NOMO-1 treated with dmso at 0.1 percent for 144 hours (cell line): ENCODE measurements at regions not wholly inside any gene's neighbourhood (a gene's known extent, or its start where the extent isn't known, plus 50 kb on each side); places are given as distances from the start of the nearest gene placed in this dataset.
"Not testable (repeated sequence)": the region's sequence is repeated elsewhere in the genome, so short reads cannot be mapped to it uniquely, and the experiment has no call there.

Source experiments
- DNase-seq: peaks from one replicate; lab custom pipeline; 2025; ENCODE audit not compliant: unreplicated experiment; lab: John Stamatoyannopoulos, UW

GRCh38 chr2:61632276-61633169 lies 94.4 kb upstream of the XPO1 start:
- DNase-seq, result no peak

- DNase-seq, result no peak
These were observed 93.2 kb upstream of the XPO1 start for GRCh38 chr2:61631321-61631720.

DNA sequence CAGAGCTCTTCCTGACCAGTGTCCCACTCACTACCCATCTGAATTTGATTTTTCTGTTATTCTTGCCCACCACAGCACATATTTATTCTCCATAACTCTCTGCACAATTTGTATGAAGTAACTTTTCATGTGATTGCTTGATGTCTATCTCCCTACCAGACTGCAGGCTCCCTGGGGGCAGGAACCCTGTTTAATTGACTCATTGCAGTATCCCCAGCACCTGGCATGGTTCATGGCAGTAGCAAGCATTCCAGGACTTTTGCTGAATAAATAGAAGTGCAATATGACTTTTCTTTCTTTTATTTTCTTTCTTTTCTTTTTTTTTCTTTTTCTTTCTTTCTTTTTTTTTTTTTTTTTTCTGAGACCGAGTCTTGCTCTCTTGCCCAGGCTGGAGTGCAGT lies 88.7 kb upstream of the XPO1 start:
- DNase-seq, result no peak

- no peak for DNase-seq
These were observed 85.6 kb upstream of the XPO1 start for GRCh38 chr2:61623747-61624146.

DNA sequence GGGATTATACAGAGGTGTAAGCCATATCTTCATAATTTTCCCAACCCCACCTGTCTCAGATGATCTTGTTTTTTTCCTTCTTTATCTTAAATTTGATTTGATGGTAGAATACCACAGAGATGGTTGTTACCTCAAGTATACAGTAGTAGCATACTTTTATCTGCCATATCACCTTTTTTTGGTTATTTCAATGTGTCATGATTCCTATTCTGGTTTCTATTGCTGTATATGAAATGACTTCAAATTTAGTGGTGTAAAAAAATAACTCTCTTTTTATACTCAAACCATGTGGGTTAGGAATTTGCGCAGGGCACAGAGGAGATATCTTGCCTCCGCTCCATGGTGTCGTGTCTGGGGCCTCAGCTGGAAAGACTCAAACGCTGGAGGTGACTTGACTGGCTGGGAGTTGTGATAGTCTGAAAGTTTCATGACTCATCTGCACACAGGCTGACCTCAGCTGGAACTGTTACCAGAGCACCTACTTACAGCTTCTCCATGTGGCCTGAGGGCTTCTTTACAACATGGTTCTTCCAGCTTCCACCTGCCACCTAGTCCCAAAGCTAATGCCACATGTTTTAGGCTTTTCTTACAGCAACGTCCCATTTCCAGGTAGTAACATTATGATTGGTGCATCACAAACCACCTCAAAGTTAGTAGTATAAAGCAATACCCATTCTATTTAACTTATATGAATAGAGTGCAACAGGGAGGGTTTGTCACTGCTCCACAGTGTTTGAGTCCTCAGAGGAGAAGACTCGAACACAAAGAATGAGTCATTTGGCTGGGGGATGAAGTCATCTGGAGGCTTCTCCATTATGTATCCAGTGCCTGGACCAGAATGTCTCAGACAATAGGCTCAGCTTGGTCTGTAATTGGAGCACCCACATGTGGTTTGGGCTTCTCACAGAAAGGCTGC lies 82.3 kb upstream of the XPO1 start:
- DNase-seq, result no peak

- DNase-seq, result no peak
These were observed 81.4 kb upstream of the XPO1 start for GRCh38 chr2:61619561-61619960.

DNA sequence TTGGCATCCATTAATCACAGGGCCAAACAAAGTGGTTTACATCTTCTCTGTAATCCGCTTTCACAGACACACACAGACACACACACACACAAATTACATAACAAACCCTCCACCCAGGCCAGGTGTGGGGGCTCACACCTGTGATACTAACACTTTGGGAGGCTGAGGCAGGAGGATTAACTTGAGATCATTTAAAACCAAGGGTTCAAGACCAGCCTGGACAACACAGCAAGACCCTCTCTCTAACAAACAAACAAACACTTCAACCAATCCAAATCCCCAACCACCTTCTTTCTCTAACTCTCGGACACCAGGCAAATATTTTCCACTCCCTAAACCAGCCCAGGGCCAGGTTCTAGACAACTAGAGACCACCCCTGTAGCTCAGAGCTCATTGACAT lies 79.5 kb upstream of the XPO1 start:
- no peak for DNase-seq

DNA sequence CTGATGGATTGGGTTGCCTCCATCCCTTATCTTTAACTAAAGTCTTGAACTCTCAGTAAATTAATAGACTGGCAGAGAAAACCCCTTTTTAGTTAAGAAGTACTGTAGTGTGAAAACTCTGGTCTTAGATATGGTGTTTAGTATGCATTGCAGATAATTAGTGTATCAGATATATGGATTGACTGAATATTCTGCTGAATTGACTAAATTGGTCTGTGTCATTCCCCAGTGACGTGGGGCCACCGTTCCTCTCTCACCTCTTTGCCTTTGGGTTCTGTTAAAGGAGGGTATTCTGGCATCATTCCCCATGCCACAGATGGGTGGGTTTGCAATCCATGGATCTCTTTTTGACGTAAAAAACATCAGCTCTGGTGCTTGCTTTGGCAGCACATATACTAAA lies 67.1 kb upstream of the XPO1 start:
- DNase-seq, result no peak

- no peak for DNase-seq
These were observed 66.3 kb upstream of the XPO1 start for GRCh38 chr2:61604433-61604832.

DNA sequence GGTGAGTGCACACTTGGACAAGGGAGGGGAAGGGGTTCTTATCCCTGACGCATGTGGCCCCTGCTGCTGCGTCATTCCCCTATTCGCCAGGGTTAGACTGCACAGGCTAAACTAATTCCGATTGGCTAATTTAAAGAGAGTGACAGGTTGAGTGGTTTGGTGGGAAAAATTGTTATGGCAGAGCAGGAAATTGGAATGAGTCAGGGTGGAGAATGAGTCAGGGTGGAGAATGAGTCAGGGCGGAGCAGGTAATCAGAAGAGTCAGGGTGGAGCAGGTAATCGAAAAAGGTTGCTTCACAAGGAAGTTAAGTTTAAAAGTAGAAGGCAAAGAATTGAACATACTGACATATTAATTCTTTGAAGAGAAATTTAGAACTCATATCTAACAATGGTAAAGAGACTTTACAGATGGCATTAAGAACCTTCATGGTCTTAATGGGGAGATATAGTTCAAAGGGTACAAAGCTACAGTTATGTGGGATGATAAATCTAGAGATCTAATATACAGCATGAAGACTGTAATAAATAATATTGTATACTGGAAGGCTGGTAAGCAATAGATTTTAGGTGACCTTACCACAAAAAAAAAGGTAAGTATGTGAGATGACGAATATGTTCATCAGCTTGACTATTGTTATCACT lies 60.5 kb upstream of the XPO1 start:
- DNase-seq, result not testable (repeated sequence)

- no peak for DNase-seq
These were observed 59.4 kb upstream of the XPO1 start for GRCh38 chr2:61597300-61598289.

DNA sequence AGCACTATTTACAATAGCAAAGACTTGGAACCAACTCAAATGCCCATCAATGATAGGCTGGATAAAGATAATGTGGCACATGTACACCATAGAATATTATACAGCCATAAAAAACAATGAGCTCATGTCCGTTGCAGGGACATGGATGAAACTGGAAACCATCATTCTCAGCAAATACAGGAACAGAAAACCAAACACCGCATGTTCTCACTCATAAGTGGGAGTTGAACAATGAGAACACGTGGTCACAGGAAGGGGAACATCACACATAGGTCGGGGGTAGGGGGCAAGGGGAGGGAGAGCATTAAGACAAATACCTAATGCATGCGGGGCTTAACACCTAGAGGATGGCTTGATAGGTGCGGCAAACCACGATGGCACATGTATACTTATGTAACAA lies 56.0 kb upstream of the XPO1 start:
- not testable (repeated sequence) for DNase-seq

- not testable (repeated sequence) for DNase-seq
These were observed 55.5 kb upstream of the XPO1 start for GRCh38 chr2:61593648-61594047.

- no peak for DNase-seq
These were observed 52.1 kb upstream of the XPO1 start for GRCh38 chr2:61590214-61590613.

DNA sequence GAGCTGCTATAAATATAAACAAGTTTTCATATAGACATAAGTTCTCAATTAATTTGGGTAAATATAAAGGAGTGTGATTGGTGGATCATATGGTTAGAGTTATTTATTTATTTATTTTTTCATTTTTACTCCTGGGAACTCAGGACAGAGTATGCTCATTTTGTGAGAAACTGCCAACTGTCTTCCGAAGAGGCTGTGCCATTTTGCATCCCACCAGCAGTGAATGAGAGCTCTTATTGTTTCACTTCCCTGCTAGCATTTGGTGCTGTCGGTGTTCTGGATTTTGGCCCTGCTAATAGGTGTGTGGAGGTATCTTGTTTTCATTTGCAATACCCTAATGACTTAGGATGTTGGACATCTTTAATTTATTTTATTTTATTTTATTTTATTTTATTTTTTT lies 50.4 kb upstream of the XPO1 start:
- DNase-seq, result no peak
